ENCODE measurements at regions not wholly inside any gene's neighbourhood (a gene's known extent, or its start where the extent isn't known, plus 50 kb on each side); places are given as distances from the start of the nearest gene placed in this dataset.

DNA sequence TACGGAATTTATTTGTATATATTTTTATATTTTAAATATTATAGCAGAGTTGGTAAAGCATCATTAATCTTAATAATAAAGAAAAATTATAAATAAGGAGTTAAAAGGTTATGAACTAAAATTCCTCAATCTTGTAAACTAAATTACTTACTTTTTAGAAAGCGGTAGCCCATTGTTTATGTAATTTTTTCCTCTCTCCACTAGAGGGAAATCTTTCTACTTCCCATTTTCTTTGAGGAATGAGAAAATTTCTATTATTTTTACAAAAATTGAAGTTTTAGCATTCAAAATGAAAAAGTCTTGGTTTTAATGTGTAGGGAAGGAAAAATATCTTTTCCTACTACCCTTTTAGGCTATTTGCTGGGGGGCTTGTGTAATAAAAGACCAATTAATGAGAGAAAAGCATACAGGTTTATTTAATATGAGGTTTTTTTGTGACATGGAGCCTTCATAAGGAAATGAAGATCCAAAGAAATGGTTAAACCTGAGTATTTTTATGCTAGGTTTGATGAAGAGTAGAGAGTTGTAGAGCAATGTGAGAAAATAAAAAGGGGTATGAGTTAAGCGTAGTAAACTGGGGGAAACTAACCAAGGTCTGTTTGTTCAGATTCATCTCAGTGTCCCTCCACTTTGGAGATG, 68.7 kb upstream of the ADAD1 start:
- DNase-seq: peak; percentile 27

- no peak for DNase-seq
Observed at GRCh38 chr4:122313006-122313646, 65.7 kb upstream of the ADAD1 start.

DNA sequence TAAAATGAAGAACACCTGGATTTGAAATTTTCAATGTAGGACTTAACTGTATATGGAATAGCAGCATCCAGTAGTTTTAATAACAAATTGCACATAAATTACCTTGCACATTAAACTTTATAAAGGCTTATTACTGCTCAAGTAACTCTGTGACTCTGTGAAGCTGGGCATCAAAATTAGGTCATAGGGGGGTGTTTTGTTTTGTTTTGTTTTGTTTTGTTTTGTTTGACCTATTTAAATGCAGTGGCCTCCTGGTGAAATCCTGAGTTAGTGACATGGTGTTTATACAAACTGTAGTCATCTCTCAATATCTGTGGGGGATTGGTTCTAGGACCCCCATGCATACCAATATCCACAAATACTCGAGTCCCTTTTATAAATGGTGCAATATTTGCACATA, 51.9 kb upstream of the ADAD1 start:
- no peak for DNase-seq

- DNase-seq: no peak
Observed at GRCh38 chr4:122328893-122329292, 49.9 kb upstream of the ADAD1 start.

Measured in DMS53 (cell line).